ENCODE measurements at regions not wholly inside any gene's neighbourhood (a gene's known extent, or its start where the extent isn't known, plus 50 kb on each side); places are given as distances from the start of the nearest gene placed in this dataset.
A peak's percentile ranks its signal among the peaks of the same experiment; 100 is the strongest.

DNA sequence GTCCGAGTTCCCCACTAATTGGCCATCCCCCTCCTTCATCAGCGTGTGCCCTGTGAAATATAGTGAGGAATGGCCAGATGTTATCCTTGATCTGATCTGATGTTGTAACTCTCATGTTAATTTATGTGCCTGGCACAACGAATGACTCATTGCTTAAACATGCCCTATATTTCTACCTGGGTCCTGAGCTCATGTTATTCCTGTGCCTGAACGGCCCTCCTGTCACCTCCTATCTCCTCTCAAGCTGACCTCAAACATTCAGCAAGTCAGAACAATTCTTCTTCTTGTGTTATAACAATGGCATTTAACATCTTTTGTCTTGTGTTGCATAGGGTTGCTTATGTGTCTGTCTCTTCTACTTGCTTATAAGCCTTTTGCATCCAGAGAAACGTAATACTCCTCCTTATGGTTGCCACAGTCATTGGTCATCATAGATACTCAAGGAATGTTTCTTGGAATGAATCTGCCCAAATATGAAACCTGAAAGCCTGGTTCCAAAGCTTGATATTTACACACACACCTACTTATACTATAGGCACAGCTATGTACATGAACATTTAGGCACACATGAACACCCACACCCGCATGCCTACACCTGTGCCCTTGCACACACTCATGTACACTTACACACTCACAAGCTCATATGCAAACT lies 80.2 kb upstream of the PHLPP1 start:
- no peaks in the 10 kb centered on the region for H3K79me1 ChIP-seq (ENCODE audit: low read depth, low read length)
- H3K27me3 ChIP-seq (replicated peaks in 1 of 4; ENCODE audit: control insufficient read depth in 3 of 4, extremely low read depth in 1 of 4, insufficient read depth in 3 of 4, low read length in 3 of 4), result no peaks in the 10 kb centered on the region
- TF ChIP-seq RAD21 (IDR thresholded peaks at IDR 0.05 in 1 of 2, conservative IDR thresholded peaks at IDR 0.05 in 1 of 2; ENCODE audit: low read depth in 2 of 2, low read length in 2 of 2), result no peak
- TF ChIP-seq CTBP2 (IDR thresholded peaks at IDR 0.05; ENCODE audit: borderline replicate concordance, insufficient read depth, insufficient read length, low read length), result no peak
- TF ChIP-seq TAF7 (optimal IDR thresholded peaks at IDR 0.05; ENCODE audit: borderline replicate concordance, low read depth, low read length), result no peak
- TF ChIP-seq JUND (IDR thresholded peaks at IDR 0.05; ENCODE audit: low read length), result peak; percentile 63; the same call in 1 of the 2 replicates
- TF ChIP-seq, protein P1, sequence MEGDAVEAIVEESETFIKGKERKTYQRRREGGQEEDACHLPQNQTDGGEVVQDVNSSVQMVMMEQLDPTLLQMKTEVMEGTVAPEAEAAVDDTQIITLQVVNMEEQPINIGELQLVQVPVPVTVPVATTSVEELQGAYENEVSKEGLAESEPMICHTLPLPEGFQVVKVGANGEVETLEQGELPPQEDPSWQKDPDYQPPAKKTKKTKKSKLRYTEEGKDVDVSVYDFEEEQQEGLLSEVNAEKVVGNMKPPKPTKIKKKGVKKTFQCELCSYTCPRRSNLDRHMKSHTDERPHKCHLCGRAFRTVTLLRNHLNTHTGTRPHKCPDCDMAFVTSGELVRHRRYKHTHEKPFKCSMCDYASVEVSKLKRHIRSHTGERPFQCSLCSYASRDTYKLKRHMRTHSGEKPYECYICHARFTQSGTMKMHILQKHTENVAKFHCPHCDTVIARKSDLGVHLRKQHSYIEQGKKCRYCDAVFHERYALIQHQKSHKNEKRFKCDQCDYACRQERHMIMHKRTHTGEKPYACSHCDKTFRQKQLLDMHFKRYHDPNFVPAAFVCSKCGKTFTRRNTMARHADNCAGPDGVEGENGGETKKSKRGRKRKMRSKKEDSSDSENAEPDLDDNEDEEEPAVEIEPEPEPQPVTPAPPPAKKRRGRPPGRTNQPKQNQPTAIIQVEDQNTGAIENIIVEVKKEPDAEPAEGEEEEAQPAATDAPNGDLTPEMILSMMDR (IDR thresholded peaks at IDR 0.05; ENCODE audit: control extremely low read depth in 1 of 3, insufficient read depth in 1 of 3, low read depth in 1 of 3, low read length in 3 of 3), result no peak
- TF ChIP-seq RNF2 (IDR thresholded peaks at IDR 0.05; ENCODE audit: borderline replicate concordance, low read depth, low read length, missing control alignments, poor library complexity, severe bottlenecking), result no peak
- no peak for TF ChIP-seq GTF2F1 (IDR thresholded peaks at IDR 0.05; ENCODE audit: borderline replicate concordance, low read depth, low read length)
- no peak for TF ChIP-seq HDAC2 (IDR thresholded peaks at IDR 0.05; ENCODE audit: borderline replicate concordance in 1 of 2, low read depth in 2 of 2, low read length in 2 of 2)
- no peak for TF ChIP-seq SP2 (IDR thresholded peaks at IDR 0.05; ENCODE audit: low read length)
- H3K23me2 ChIP-seq (ENCODE audit: low read depth, low read length), result no peaks in the 10 kb centered on the region
- no peak overlapping the region for H3K18ac ChIP-seq (ENCODE audit: extremely low read depth, low read length)
- no peaks in the 10 kb centered on the region for H3K36me3 ChIP-seq (ENCODE audit: control insufficient read depth in 2 of 4, insufficient read depth in 4 of 4, low read length in 3 of 4)
- FAIRE-seq, result no peak
- WGBS, 2 experiments (ENCODE audit: extremely low coverage in 1 of 2, insufficient coverage in 1 of 2, insufficient read length in 1 of 2, insufficient replicate concordance in 2 of 2, low coverage in 1 of 2, low lambda C conversion rate in 2 of 2, missing lambda C conversion rate in 1 of 2), result 84% methylated on average over 6 of the region's 6 CpGs; no CpG with 5 or more reads in 1 of the 2 experiments
- H3K4me2 ChIP-seq (ENCODE audit: insufficient read depth in 1 of 2, low read depth in 2 of 2, low read length in 2 of 2), result no peak overlapping the region
- H2BK12ac ChIP-seq (ENCODE audit: low read depth, low read length), result no peak overlapping the region
- H2AK5ac ChIP-seq (ENCODE audit: low read depth, low read length), result no peak overlapping the region
- no peak overlapping the region for H3K9ac ChIP-seq (replicated peaks in 1 of 4; ENCODE audit: extremely low read depth in 1 of 4, low read depth in 3 of 4, low read length in 3 of 4)
- H3K23ac ChIP-seq (ENCODE audit: insufficient read length), result no peak overlapping the region
- H4K91ac ChIP-seq (replicated peaks; ENCODE audit: insufficient read length, low read length), result no peak overlapping the region
- H4K20me1 ChIP-seq (replicated peaks in 1 of 2; ENCODE audit: control insufficient read depth in 1 of 2, insufficient read depth in 2 of 2, low read length in 2 of 2), result no peaks in the 10 kb centered on the region
- no peak overlapping the region for H3K4ac ChIP-seq (replicated peaks; ENCODE audit: insufficient read length, low read depth, low read length)
- no peak overlapping the region for H3K56ac ChIP-seq (replicated peaks; ENCODE audit: insufficient read length, low read depth, low read length)
- no peak overlapping the region for H3K4me3 ChIP-seq (ENCODE audit: extremely low read depth in 1 of 4, insufficient read depth in 2 of 4, low read depth in 3 of 4, low read length in 4 of 4)
- no peak for DNase-seq (ENCODE audit: low read depth in 1 of 2, low spot score in 2 of 2)
- H2AFZ ChIP-seq (ENCODE audit: low read length), result no peak overlapping the region
- no peaks in the 10 kb centered on the region for H3K79me2 ChIP-seq (ENCODE audit: control insufficient read depth in 1 of 2, insufficient read depth in 2 of 2, low read length in 2 of 2)
- ChIA-PET POLR2A (ENCODE audit: partially characterized antibody) (no interaction called here), CTCF (ENCODE audit: partially characterized antibody) (interaction anchor here (0.7 to 5.3 kb wide), 8 partner anchors 9 to 347 kb away, joined by 3 to 31 read pairs (median 4); no protein-coding TSS in a partner anchor)
- no peak overlapping the region for H2BK5ac ChIP-seq (ENCODE audit: low read depth, low read length)
- H3K14ac ChIP-seq (ENCODE audit: insufficient read length), result no peak overlapping the region
- H4K5ac ChIP-seq (ENCODE audit: insufficient read length, low read depth, low read length), result no peak overlapping the region
- no peaks in the 10 kb centered on the region for H3K9me3 ChIP-seq (ENCODE audit: insufficient read depth in 2 of 2, low read depth in 1 of 2, low read length in 1 of 2)
- H3K27ac ChIP-seq (ENCODE audit: low read depth, low read length), result no peak overlapping the region
- H2BK15ac ChIP-seq (ENCODE audit: low read length), result no peak overlapping the region
- no peak overlapping the region for H2BK20ac ChIP-seq (ENCODE audit: low read length)
- H3K4me1 ChIP-seq (replicated peaks in 1 of 4; ENCODE audit: control insufficient read depth in 3 of 4, insufficient read depth in 4 of 4, low read length in 3 of 4), result no peaks in the 10 kb centered on the region
- no peak overlapping the region for H4K8ac ChIP-seq (ENCODE audit: extremely low read depth, insufficient read depth, low read length)
- no peak overlapping the region for H2BK120ac ChIP-seq (replicated peaks; ENCODE audit: low read depth, low read length)

All from H1 (cell line).